ENCODE measurements at regions not wholly inside any gene's neighbourhood (a gene's known extent, or its start where the extent isn't known, plus 50 kb on each side); places are given as distances from the start of the nearest gene placed in this dataset.

GRCh38 chr16:54519161-54519695, 232.6 kb upstream of the IRX3 start:
- no peak for DNase-seq (ENCODE audit: extremely low read depth, low read depth)
- H3K4me3 ChIP-seq (replicated peaks; ENCODE audit: low read depth, low read length), result no peak overlapping the region
- TF ChIP-seq CTCF (IDR thresholded peaks at IDR 0.05; ENCODE audit: low read depth, low read length, missing control alignments), result no peak

DNA sequence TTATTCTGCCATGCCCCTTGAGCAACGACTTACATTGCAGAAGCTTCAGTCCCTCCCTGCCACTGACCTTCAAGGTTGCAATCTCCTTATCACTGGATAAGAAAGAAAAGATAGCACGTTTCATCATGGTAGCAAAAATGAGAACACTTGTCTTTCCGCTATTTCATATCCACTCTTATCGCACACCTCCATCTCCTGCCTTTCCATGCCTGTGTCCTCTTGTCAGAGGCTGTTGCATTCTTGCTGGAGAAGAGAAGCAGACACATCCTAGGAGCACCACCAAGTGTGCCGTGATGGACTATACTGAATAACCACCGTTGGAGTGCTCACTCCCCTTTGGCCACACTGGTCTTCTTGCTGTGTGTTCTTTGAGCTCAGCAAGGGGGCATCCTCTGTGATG, 230.6 kb upstream of the IRX3 start:
- DNase-seq (ENCODE audit: extremely low read depth, low read depth), result no peak
- no peak for TF ChIP-seq CTCF (IDR thresholded peaks at IDR 0.05; ENCODE audit: low read depth, low read length, missing control alignments)
- no peak overlapping the region for H3K4me3 ChIP-seq (replicated peaks; ENCODE audit: low read depth, low read length)

GRCh38 chr16:54512467-54512995, 225.9 kb upstream of the IRX3 start:
- no peak for DNase-seq (ENCODE audit: extremely low read depth, low read depth)
- H3K4me3 ChIP-seq (replicated peaks; ENCODE audit: low read depth, low read length), result no peak overlapping the region
- TF ChIP-seq CTCF (IDR thresholded peaks at IDR 0.05; ENCODE audit: low read depth, low read length, missing control alignments), result no peak

GRCh38 chr16:54511222-54511731, 224.7 kb upstream of the IRX3 start:
- TF ChIP-seq CTCF (IDR thresholded peaks at IDR 0.05; ENCODE audit: low read depth, low read length, missing control alignments), result no peak
- DNase-seq (ENCODE audit: extremely low read depth, low read depth), result no peak
- no peak overlapping the region for H3K4me3 ChIP-seq (replicated peaks; ENCODE audit: low read depth, low read length)

- H3K4me3 ChIP-seq (replicated peaks; ENCODE audit: low read depth, low read length), result no peak overlapping the region
- TF ChIP-seq CTCF (IDR thresholded peaks at IDR 0.05; ENCODE audit: low read depth, low read length, missing control alignments), result no peak
- DNase-seq (ENCODE audit: extremely low read depth, low read depth), result no peak
These were observed 224.2 kb upstream of the IRX3 start for GRCh38 chr16:54510685-54511221.

GRCh38 chr16:54509456-54509855, 222.9 kb upstream of the IRX3 start:
- no peak for TF ChIP-seq CTCF (IDR thresholded peaks at IDR 0.05; ENCODE audit: low read depth, low read length, missing control alignments)

More at GRCh38 chr16:54509456-54509855, 222.9 kb upstream of the IRX3 start:
- H3K4me3 ChIP-seq (replicated peaks; ENCODE audit: low read depth, low read length), result no peak overlapping the region
- no peak for DNase-seq (ENCODE audit: extremely low read depth, low read depth)

Measured in HFF-Myc (cell line).